ENCODE measurements at regions not wholly inside any gene's neighbourhood (a gene's known extent, or its start where the extent isn't known, plus 50 kb on each side); places are given as distances from the start of the nearest gene placed in this dataset.

DNA sequence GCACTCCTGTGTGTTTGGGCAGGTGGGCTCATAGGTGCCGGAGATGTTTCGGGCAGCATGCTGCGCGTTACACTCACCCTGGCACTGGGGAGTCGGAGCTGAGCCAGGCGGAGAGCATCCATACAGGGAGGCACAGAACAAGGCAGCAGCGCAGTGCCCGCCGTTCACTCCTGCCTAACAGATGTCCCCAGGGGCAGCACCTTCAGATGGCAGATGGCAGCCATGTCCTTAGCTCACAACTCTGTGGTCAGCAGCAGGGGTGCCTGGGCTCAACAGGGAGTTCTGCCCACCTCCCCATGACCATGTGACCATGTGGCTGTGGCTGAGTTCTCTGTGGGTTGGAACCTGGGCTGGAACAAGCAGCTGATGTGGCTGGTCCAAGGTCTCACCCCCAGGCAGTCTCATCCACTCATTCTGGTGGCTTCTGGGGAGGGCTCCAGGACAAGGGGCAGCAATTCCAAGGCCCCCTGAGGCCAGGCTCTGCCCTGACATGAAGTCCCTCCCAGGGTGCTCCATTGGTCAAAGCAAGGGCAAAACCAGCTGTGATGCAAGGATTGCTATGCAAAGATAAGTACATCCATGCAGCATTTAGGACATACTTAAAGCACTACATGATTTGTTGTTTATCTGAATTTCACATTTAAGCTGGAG lies 64.2 kb downstream of the MRPL36 start:
- no peaks in the 10 kb centered on the region for H3K36me3 ChIP-seq
- ATAC-seq (ENCODE audit: low FRiP score in 2 of 2) = no peak
- DNase-seq = no peak
- TF ChIP-seq EP300 (IDR thresholded peaks at IDR 0.05) = no peak
- TF ChIP-seq POLR2A (IDR thresholded peaks at IDR 0.05) = no peak
- no peak for TF ChIP-seq POLR2AphosphoS5 (IDR thresholded peaks at IDR 0.05)
- TF ChIP-seq, protein P1, sequence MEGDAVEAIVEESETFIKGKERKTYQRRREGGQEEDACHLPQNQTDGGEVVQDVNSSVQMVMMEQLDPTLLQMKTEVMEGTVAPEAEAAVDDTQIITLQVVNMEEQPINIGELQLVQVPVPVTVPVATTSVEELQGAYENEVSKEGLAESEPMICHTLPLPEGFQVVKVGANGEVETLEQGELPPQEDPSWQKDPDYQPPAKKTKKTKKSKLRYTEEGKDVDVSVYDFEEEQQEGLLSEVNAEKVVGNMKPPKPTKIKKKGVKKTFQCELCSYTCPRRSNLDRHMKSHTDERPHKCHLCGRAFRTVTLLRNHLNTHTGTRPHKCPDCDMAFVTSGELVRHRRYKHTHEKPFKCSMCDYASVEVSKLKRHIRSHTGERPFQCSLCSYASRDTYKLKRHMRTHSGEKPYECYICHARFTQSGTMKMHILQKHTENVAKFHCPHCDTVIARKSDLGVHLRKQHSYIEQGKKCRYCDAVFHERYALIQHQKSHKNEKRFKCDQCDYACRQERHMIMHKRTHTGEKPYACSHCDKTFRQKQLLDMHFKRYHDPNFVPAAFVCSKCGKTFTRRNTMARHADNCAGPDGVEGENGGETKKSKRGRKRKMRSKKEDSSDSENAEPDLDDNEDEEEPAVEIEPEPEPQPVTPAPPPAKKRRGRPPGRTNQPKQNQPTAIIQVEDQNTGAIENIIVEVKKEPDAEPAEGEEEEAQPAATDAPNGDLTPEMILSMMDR (IDR thresholded peaks at IDR 0.05) = no peak
- H3K27ac ChIP-seq = no peak overlapping the region
- WGBS, 2 donors = 94% methylated on average over 9 of the region's 9 CpGs; no CpG with 5 or more reads in 1 of the 2 donors
- peaks cover 0 to 4% (median 0%) of the 10 kb centered on the region in 4 donors for H3K9me3 ChIP-seq
- no peaks in the 10 kb centered on the region for H3K27me3 ChIP-seq
- H3K4me1 ChIP-seq = no peaks in the 10 kb centered on the region
- H3K4me3 ChIP-seq = no peak overlapping the region

DNA sequence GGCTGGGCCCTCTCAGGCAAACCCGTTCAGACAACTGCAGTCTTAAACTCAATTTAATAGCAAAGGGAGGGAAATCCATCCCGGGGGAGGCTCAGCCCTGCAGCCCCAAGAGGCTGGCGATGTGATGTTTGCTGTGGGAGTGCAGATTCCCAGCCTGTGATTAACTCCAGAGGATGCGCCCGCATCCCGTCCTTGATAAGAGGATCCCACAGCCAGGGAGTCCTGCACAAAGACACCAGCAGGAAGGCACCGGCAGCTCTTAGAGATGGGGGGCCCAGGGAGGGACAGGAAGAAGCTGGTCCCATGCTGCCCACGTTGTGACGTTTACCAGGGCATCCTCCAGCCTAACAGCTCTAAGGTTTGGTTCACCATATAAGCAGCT lies 64.7 kb downstream of the MRPL36 start:
- H3K36me3 ChIP-seq = no peaks in the 10 kb centered on the region
- H3K4me3 ChIP-seq = no peak overlapping the region
- ATAC-seq (ENCODE audit: low FRiP score in 2 of 2) (no peak), DNase-seq (no peak)
- peaks cover 0 to under 1% (median 0%) of the 10 kb centered on the region in 4 donors for H3K9me3 ChIP-seq
- TF ChIP-seq EP300 (IDR thresholded peaks at IDR 0.05) = no peak
- no peak for TF ChIP-seq POLR2AphosphoS5 (IDR thresholded peaks at IDR 0.05)
- TF ChIP-seq, protein P1 (IDR thresholded peaks at IDR 0.05) = no peak
- no peak for TF ChIP-seq POLR2A (IDR thresholded peaks at IDR 0.05)
- 58 to 69% methylated on average over 6 to 9 of the region's 9 CpGs for WGBS, 2 donors
- H3K27ac ChIP-seq = no peak overlapping the region
- no peaks in the 10 kb centered on the region for H3K4me1 ChIP-seq
- no peaks in the 10 kb centered on the region for H3K27me3 ChIP-seq

DNA sequence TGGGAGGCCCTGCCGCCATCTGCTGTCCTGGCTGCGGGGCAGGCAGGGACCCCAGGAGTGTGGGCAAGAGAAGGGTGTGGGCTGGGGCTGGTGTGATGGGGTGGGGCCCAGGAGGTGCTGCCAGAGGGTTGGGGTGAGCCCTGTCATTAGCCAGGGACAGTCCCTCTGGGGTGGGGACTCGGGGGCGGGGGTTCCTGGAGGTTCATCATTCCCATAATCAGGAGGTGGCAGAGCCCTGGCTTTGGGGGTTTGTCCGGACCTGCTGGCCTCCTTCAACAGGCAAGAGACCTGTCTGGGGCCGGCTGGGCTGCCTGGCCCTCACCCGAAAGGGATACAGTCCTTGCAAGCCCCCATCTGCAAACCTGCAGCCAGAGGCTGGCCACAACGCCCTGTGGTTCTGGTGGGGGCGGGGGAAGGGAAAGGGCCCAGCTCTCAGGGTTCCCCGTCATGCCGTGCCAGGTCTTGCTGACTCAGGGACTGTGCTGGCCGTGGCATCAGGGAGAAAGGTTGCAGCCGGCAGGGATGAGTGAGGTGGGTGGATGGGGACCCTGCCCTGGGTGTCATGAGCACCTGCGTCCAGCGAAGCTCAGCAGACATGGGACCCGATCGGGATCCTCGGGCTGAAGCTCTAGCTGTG lies 65.2 kb downstream of the MRPL36 start:
- Histone ChIP-seq H3K36me3 (no peaks in the 10 kb centered on the region), H3K27me3 (no peaks in the 10 kb centered on the region), H3K27ac (no peak overlapping the region), H3K4me1 (no peaks in the 10 kb centered on the region), H3K9me3 (no peaks in the 10 kb centered on the region), H3K4me3 (no peak overlapping the region)
- TF ChIP-seq POLR2A (IDR thresholded peaks at IDR 0.05) (no peak), EP300 (IDR thresholded peaks at IDR 0.05) (no peak), POLR2AphosphoS5 (IDR thresholded peaks at IDR 0.05) (no peak)
- TF ChIP-seq, protein P1 (IDR thresholded peaks at IDR 0.05) = no peak
- ATAC-seq (ENCODE audit: low FRiP score in 2 of 2) (no peak), DNase-seq (no peak)
- WGBS, 2 donors = 64 to 68% methylated on average over 6 to 14 of the region's 18 CpGs

DNA sequence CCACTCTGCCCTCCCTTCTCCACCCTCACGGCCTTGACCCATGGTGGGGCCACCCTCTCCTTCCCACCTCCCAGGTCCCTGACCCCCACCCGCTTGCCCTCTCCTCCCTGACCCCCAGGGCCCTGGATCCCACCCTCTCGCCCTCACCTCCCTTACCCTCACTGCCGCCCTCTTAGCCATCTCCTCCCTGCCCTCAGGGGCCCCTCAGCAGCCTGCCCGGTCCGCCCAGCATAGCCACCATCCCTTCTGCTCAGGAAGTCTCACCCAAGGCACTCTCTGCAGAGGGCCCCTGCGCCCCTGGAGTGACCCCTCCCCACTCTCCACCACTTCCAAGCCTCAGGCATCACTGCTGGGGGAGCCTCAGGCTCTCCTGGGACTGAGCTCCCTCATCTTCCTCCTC lies 66.3 kb downstream of the MRPL36 start:
- DNase-seq (no peak), ATAC-seq (ENCODE audit: low FRiP score in 2 of 2) (no peak)
- TF ChIP-seq, protein P1 (IDR thresholded peaks at IDR 0.05) = no peak
- TF ChIP-seq POLR2A (IDR thresholded peaks at IDR 0.05) (no peak), POLR2AphosphoS5 (IDR thresholded peaks at IDR 0.05) (no peak), EP300 (IDR thresholded peaks at IDR 0.05) (no peak)
- Histone ChIP-seq H3K4me3 (no peak overlapping the region), H3K27ac (no peak overlapping the region), H3K4me1 (no peaks in the 10 kb centered on the region), H3K36me3 (no peaks in the 10 kb centered on the region), H3K9me3 (no peaks in the 10 kb centered on the region), H3K27me3 (no peaks in the 10 kb centered on the region)
- WGBS, 2 donors = 65 to 70% methylated on average over 4 to 7 of the region's 7 CpGs

DNA sequence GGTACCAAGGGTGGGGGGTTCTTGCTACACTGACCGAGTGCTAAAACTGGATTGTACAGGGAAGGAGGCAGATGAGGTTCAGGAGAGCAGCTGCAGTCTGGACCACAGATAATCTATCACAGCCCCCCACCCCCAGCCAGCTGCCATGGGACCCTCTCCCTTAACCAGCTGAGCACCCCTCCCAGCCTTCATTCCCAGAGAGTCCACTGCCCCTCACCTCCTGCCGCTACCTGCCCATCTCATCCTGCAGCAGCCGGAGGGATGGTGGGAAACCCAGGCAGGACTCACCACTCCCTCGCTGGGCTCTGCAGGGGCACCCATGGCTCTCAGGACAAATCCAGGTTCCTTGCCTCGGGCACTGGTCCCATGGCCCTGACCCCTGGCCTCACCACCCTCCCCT lies 66.7 kb downstream of the MRPL36 start:
- Histone ChIP-seq H3K27ac (no peak overlapping the region), H3K27me3 (no peaks in the 10 kb centered on the region), H3K4me3 (no peak overlapping the region), H3K36me3 (no peaks in the 10 kb centered on the region), H3K4me1 (no peaks in the 10 kb centered on the region), H3K9me3 (no peaks in the 10 kb centered on the region)
- DNase-seq (no peak), ATAC-seq (ENCODE audit: low FRiP score in 2 of 2) (no peak)
- TF ChIP-seq, protein P1 (IDR thresholded peaks at IDR 0.05) = no peak
- no peak for TF ChIP-seq POLR2AphosphoS5 (IDR thresholded peaks at IDR 0.05)
- no peak for TF ChIP-seq POLR2A (IDR thresholded peaks at IDR 0.05)
- TF ChIP-seq EP300 (IDR thresholded peaks at IDR 0.05) = no peak
- 79 to 83% methylated on average over 5 of the region's 5 CpGs for WGBS, 2 donors
